K562 (cell line): ENCODE measurements at regions not wholly inside any gene's neighbourhood (a gene's known extent, or its start where the extent isn't known, plus 50 kb on each side); places are given as distances from the start of the nearest gene placed in this dataset.

Source experiments
- CCAR2 ChIP-seq: fragments of 200-400 bp; formaldehyde crosslinking; IDR thresholded peaks from 2 replicates; pipeline ENCODE4 v1.6.1; 2017; ENCODE audit warnings: mild to moderate bottlenecking, low read depth, low read length
- EZH2 ChIP-seq: IDR thresholded peaks from 2 replicates; pipeline ENCODE4 v1.6.1; 2012; ENCODE audit warnings: low read depth, mild to moderate bottlenecking, inconsistent platforms, low read length, borderline replicate concordance
- HNRNPK ChIP-seq: fragments of 200-400 bp; formaldehyde crosslinking; IDR thresholded peaks from one replicate; pipeline ENCODE4 v1.6.1; 2018; ENCODE audit warnings: mild to moderate bottlenecking, low read depth, low read length; ENCODE audit not compliant: poor library complexity, severe bottlenecking
- MTA3 ChIP-seq: fragments of 450-650 bp; formaldehyde crosslinking; IDR thresholded peaks from 2 replicates; pipeline ENCODE4 v1.6.1; 2017; ENCODE audit warnings: mild to moderate bottlenecking, borderline replicate concordance
- NR3C1 ChIP-seq: sonication (generic); formaldehyde crosslinking; IDR thresholded peaks from 2 replicates; pipeline ENCODE4 v1.8.1; 2022; ENCODE audit warnings: missing genetic modification reagents
- POLR3G ChIP-seq: IDR thresholded peaks from 2 replicates; pipeline ENCODE4 v1.6.1; 2011; ENCODE audit not compliant: insufficient read length, insufficient replicate concordance; ENCODE audit errors: extremely low read depth
- TCFL5 ChIP-seq: fragments of 250-450 bp; sonication (Bioruptor Pico); conservative IDR thresholded peaks from 2 replicates; pipeline ENCODE4 v1.6.1; 2021; ENCODE audit warnings: mild to moderate bottlenecking, moderate library complexity, matching md5 sums
- ZNF224 ChIP-seq: sonication (generic); formaldehyde crosslinking; IDR thresholded peaks from 2 replicates; pipeline ENCODE4 v1.8.0; 2022; ENCODE audit warnings: mild to moderate bottlenecking, missing genetic modification reagents
- TF ChIP-seq, protein P1 (sequence below): sonication (generic); formaldehyde crosslinking; IDR thresholded peaks from 2 replicates; pipeline ENCODE4 v1.8.0; 2022; ENCODE audit warnings: mild to moderate bottlenecking, missing genetic modification reagents
- TF ChIP-seq, protein P2 (sequence below): sonication (generic); formaldehyde crosslinking; IDR thresholded peaks from 2 replicates; pipeline ENCODE4 v1.8.1; 2023; ENCODE audit warnings: missing genetic modification reagents, mild to moderate bottlenecking, borderline replicate concordance
- TF ChIP-seq, protein P3 (sequence below): fragments of 250-450 bp; sonication (Bioruptor Pico); IDR thresholded peaks from 2 replicates; pipeline ENCODE4 v1.4.0; 2020

DNA sequence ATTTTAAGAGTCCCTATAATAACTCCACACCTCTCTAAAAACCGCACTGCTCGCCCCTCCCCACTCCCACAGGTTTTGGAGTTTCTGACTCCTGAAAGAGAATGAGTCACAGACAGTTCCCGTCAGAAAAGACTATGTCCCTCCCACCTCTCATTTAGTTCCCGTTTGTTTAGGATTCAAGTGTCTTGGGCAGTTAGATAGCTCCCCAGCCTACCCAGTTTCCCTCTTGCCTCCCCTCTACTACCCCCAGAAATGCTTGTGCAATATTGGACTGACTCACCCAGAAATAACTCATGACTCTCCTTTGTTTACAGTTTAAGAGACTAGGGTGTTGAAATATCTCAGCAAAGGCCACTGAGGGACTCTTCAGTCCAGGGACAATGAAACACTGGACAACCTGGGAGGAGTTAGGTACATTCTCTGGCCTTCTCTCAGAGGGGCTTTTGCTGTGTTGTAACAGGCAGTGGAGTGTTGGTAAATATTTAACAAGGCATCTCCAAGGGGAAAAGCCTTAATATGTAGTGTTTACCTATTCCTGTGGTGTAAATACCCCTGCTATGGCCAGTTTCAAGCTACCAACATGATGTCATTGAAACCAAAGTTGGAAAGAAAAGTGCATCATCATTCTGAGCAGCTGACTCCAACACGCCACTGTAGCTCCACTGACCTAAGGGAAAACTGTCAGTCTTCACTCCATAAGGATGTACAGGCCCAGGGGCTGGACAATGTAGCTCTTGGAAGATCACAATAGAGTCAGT is 96.1 kb upstream of the CHD2 start (continued):
- TF ChIP-seq, protein P1, sequence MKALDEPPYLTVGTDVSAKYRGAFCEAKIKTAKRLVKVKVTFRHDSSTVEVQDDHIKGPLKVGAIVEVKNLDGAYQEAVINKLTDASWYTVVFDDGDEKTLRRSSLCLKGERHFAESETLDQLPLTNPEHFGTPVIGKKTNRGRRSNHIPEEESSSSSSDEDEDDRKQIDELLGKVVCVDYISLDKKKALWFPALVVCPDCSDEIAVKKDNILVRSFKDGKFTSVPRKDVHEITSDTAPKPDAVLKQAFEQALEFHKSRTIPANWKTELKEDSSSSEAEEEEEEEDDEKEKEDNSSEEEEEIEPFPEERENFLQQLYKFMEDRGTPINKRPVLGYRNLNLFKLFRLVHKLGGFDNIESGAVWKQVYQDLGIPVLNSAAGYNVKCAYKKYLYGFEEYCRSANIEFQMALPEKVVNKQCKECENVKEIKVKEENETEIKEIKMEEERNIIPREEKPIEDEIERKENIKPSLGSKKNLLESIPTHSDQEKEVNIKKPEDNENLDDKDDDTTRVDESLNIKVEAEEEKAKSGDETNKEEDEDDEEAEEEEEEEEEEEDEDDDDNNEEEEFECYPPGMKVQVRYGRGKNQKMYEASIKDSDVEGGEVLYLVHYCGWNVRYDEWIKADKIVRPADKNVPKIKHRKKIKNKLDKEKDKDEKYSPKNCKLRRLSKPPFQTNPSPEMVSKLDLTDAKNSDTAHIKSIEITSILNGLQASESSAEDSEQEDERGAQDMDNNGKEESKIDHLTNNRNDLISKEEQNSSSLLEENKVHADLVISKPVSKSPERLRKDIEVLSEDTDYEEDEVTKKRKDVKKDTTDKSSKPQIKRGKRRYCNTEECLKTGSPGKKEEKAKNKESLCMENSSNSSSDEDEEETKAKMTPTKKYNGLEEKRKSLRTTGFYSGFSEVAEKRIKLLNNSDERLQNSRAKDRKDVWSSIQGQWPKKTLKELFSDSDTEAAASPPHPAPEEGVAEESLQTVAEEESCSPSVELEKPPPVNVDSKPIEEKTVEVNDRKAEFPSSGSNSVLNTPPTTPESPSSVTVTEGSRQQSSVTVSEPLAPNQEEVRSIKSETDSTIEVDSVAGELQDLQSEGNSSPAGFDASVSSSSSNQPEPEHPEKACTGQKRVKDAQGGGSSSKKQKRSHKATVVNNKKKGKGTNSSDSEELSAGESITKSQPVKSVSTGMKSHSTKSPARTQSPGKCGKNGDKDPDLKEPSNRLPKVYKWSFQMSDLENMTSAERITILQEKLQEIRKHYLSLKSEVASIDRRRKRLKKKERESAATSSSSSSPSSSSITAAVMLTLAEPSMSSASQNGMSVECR (CRISPR knock-in tag) = no peak; the same call in 1 of the 2 replicates
- TF ChIP-seq ZNF224 = no peak
- no peak for TF ChIP-seq POLR3G
- no peak for TF ChIP-seq NR3C1 (CRISPR knock-in tag)
- TF ChIP-seq MTA3 = 0 out of 2 replicates have a peak, but pooled peaks have one; percentile 85
- TF ChIP-seq, protein P2, sequence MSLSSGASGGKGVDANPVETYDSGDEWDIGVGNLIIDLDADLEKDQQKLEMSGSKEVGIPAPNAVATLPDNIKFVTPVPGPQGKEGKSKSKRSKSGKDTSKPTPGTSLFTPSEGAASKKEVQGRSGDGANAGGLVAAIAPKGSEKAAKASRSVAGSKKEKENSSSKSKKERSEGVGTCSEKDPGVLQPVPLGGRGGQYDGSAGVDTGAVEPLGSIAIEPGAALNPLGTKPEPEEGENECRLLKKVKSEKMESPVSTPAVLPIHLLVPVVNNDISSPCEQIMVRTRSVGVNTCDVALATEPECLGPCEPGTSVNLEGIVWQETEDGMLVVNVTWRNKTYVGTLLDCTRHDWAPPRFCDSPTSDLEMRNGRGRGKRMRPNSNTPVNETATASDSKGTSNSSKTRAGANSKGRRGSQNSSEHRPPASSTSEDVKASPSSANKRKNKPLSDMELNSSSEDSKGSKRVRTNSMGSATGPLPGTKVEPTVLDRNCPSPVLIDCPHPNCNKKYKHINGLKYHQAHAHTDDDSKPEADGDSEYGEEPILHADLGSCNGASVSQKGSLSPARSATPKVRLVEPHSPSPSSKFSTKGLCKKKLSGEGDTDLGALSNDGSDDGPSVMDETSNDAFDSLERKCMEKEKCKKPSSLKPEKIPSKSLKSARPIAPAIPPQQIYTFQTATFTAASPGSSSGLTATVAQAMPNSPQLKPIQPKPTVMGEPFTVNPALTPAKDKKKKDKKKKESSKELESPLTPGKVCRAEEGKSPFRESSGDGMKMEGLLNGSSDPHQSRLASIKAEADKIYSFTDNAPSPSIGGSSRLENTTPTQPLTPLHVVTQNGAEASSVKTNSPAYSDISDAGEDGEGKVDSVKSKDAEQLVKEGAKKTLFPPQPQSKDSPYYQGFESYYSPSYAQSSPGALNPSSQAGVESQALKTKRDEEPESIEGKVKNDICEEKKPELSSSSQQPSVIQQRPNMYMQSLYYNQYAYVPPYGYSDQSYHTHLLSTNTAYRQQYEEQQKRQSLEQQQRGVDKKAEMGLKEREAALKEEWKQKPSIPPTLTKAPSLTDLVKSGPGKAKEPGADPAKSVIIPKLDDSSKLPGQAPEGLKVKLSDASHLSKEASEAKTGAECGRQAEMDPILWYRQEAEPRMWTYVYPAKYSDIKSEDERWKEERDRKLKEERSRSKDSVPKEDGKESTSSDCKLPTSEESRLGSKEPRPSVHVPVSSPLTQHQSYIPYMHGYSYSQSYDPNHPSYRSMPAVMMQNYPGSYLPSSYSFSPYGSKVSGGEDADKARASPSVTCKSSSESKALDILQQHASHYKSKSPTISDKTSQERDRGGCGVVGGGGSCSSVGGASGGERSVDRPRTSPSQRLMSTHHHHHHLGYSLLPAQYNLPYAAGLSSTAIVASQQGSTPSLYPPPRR = no peak
- TF ChIP-seq CCAR2 = no peak
- TF ChIP-seq, protein P3, sequence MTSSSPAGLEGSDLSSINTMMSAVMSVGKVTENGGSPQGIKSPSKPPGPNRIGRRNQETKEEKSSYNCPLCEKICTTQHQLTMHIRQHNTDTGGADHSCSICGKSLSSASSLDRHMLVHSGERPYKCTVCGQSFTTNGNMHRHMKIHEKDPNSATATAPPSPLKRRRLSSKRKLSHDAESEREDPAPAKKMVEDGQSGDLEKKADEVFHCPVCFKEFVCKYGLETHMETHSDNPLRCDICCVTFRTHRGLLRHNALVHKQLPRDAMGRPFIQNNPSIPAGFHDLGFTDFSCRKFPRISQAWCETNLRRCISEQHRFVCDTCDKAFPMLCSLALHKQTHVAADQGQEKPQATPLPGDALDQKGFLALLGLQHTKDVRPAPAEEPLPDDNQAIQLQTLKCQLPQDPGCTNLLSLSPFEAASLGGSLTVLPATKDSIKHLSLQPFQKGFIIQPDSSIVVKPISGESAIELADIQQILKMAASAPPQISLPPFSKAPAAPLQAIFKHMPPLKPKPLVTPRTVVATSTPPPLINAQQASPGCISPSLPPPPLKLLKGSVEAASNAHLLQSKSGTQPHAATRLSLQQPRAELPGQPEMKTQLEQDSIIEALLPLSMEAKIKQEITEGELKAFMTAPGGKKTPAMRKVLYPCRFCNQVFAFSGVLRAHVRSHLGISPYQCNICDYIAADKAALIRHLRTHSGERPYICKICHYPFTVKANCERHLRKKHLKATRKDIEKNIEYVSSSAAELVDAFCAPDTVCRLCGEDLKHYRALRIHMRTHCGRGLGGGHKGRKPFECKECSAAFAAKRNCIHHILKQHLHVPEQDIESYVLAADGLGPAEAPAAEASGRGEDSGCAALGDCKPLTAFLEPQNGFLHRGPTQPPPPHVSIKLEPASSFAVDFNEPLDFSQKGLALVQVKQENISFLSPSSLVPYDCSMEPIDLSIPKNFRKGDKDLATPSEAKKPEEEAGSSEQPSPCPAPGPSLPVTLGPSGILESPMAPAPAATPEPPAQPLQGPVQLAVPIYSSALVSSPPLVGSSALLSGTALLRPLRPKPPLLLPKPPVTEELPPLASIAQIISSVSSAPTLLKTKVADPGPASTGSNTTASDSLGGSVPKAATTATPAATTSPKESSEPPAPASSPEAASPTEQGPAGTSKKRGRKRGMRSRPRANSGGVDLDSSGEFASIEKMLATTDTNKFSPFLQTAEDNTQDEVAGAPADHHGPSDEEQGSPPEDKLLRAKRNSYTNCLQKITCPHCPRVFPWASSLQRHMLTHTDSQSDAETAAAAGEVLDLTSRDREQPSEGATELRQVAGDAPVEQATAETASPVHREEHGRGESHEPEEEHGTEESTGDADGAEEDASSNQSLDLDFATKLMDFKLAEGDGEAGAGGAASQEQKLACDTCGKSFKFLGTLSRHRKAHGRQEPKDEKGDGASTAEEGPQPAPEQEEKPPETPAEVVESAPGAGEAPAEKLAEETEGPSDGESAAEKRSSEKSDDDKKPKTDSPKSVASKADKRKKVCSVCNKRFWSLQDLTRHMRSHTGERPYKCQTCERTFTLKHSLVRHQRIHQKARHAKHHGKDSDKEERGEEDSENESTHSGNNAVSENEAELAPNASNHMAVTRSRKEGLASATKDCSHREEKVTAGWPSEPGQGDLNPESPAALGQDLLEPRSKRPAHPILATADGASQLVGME (CRISPR knock-in tag) = no peak
- TF ChIP-seq TCFL5 = 0 out of 2 replicates have a peak, but pooled peaks have one; percentile 13
- TF ChIP-seq EZH2 = no peak
- no peak for TF ChIP-seq HNRNPK
